ENCODE measurements at regions not wholly inside any gene's neighbourhood (a gene's known extent, or its start where the extent isn't known, plus 50 kb on each side); places are given as distances from the start of the nearest gene placed in this dataset.

DNA sequence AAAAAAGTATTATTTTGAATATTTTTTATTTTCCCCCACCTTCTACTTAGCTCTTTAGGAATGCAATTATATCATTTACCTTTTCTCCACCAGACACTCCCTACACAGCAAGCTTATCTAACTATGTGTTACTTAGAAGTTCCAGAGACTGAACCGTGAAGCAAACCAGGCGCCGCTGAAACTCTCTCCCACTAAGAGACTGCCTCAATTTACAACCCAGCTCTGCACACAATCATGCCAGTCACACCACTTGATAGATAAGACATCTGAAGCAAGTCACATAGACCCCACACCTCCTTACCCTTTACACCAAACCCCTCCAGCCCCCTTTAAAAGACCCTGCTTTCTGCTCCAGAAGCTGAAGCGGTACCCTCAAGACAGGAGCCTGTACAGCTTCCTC lies 245.5 kb downstream of the S1PR1 start:
- TF ChIP-seq, protein P1, sequence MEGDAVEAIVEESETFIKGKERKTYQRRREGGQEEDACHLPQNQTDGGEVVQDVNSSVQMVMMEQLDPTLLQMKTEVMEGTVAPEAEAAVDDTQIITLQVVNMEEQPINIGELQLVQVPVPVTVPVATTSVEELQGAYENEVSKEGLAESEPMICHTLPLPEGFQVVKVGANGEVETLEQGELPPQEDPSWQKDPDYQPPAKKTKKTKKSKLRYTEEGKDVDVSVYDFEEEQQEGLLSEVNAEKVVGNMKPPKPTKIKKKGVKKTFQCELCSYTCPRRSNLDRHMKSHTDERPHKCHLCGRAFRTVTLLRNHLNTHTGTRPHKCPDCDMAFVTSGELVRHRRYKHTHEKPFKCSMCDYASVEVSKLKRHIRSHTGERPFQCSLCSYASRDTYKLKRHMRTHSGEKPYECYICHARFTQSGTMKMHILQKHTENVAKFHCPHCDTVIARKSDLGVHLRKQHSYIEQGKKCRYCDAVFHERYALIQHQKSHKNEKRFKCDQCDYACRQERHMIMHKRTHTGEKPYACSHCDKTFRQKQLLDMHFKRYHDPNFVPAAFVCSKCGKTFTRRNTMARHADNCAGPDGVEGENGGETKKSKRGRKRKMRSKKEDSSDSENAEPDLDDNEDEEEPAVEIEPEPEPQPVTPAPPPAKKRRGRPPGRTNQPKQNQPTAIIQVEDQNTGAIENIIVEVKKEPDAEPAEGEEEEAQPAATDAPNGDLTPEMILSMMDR (IDR thresholded peaks at IDR 0.05; ENCODE audit: low read depth, low read length, poor library complexity, severe bottlenecking): no peak
- no peak for TF ChIP-seq EZH2phosphoT487 (IDR thresholded peaks at IDR 0.05; ENCODE audit: borderline replicate concordance, low read length)

Data from DOHH2 (cell line).